Choroid plexus epithelial cell (primary cell): ENCODE measurements at regions not wholly inside any gene's neighbourhood (a gene's known extent, or its start where the extent isn't known, plus 50 kb on each side); places are given as distances from the start of the nearest gene placed in this dataset.

Experiments used
- DNase-seq: peaks from one replicate; pipeline ENCODE4 v3.0.0-alpha.2; 2010; ENCODE audit warnings: low read depth
- H3K4me3 ChIP-seq: 2 replicates; pipeline ENCODE4 v1.5.1; 2011; ENCODE audit warnings: low read depth, mild to moderate bottlenecking, control low read depth, low read length, moderate library complexity
- CTCF ChIP-seq: conservative IDR thresholded peaks from 2 replicates; pipeline ENCODE4 v1.5.1; 2011; ENCODE audit warnings: low read depth, mild to moderate bottlenecking, control low read depth, inconsistent platforms, low read length, moderate library complexity

- DNase-seq, result peak; percentile 89
- no peak overlapping the region for H3K4me3 ChIP-seq
- TF ChIP-seq CTCF, result no peak
These were observed 512.4 kb upstream of the ID2 start for GRCh38 chr2:8169443-8169842.

- TF ChIP-seq CTCF, result no peak
- no peak overlapping the region for H3K4me3 ChIP-seq
- DNase-seq, result no peak
These were observed 511.1 kb upstream of the ID2 start for GRCh38 chr2:8170552-8171327.

- no peak for TF ChIP-seq CTCF
- H3K4me3 ChIP-seq, result no peak overlapping the region
- DNase-seq, result peak; percentile 37
These were observed 510.2 kb upstream of the ID2 start for GRCh38 chr2:8171608-8172007.

- no peak for DNase-seq
- TF ChIP-seq CTCF, result no peak
- no peak overlapping the region for H3K4me3 ChIP-seq
These were observed 509.2 kb upstream of the ID2 start for GRCh38 chr2:8172661-8173060.

- no peak for DNase-seq
- no peak for TF ChIP-seq CTCF
These were observed 507.1 kb upstream of the ID2 start for GRCh38 chr2:8174641-8175257.

GRCh38 chr2:8176887-8177286 is 505.0 kb upstream of the ID2 start:
- no peak overlapping the region for H3K4me3 ChIP-seq
- no peak for DNase-seq
- TF ChIP-seq CTCF, result no peak

More at GRCh38 chr2:8174641-8175257, 507.1 kb upstream of the ID2 start:
- no peak overlapping the region for H3K4me3 ChIP-seq

- no peak for TF ChIP-seq CTCF
- no peak overlapping the region for H3K4me3 ChIP-seq
- no peak for DNase-seq
These were observed 504.3 kb upstream of the ID2 start for GRCh38 chr2:8177566-8177965.
